ENCODE measurements at regions not wholly inside any gene's neighbourhood (a gene's known extent, or its start where the extent isn't known, plus 50 kb on each side); places are given as distances from the start of the nearest gene placed in this dataset.
A peak's percentile ranks its signal among the peaks of the same experiment; 100 is the strongest.

DNA sequence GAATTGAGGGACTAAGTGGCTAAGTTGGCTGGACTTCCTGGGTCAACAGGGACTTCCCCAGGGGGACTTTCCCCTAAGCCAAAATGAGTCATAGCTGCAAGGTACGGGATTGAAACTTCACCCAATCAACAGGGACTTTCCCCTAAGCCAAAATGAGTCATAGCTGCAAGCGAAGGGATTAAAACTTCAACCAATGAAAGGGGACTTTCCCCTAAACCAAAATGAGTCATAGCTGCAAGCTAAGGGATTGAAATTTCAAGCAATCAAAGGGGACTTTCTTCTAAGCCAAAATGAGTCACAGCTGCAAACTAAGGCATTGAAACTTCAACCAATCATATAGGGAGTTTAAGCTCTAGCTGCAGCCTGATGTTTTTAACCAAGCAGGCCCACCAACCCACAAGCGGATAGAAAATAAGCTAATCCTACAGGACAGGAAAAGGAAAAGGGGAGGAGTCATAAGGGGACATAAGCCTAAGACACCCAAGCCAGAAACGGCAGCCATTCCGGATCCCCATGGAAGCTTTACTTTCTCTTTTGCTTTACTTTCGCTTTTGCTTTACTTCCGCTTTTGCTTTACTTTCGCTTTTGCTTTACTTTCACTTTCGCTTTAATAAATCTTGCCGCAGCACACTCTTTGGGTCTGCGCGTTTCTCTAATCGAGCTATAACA is 1375.4 kb upstream of the CELF4 start (continued):
- TF ChIP-seq, protein P1, sequence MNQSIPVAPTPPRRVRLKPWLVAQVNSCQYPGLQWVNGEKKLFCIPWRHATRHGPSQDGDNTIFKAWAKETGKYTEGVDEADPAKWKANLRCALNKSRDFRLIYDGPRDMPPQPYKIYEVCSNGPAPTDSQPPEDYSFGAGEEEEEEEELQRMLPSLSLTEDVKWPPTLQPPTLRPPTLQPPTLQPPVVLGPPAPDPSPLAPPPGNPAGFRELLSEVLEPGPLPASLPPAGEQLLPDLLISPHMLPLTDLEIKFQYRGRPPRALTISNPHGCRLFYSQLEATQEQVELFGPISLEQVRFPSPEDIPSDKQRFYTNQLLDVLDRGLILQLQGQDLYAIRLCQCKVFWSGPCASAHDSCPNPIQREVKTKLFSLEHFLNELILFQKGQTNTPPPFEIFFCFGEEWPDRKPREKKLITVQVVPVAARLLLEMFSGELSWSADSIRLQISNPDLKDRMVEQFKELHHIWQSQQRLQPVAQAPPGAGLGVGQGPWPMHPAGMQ (IDR thresholded peaks at IDR 0.05; ENCODE audit: borderline replicate concordance): no peak
- TF ChIP-seq, protein P2, sequence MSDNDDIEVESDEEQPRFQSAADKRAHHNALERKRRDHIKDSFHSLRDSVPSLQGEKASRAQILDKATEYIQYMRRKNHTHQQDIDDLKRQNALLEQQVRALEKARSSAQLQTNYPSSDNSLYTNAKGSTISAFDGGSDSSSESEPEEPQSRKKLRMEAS (IDR thresholded peaks at IDR 0.05; ENCODE audit: low read depth, low read length): no peak
- TF ChIP-seq NFYA (IDR thresholded peaks at IDR 0.05; ENCODE audit: borderline replicate concordance, low read depth, low read length): no peak
- TF ChIP-seq RUNX3 (IDR thresholded peaks at IDR 0.05; ENCODE audit: low read length): peak; percentile 97
- TF ChIP-seq CBFB (IDR thresholded peaks at IDR 0.05; ENCODE audit: low read depth): peak; percentile 92
- TF ChIP-seq, protein P3, sequence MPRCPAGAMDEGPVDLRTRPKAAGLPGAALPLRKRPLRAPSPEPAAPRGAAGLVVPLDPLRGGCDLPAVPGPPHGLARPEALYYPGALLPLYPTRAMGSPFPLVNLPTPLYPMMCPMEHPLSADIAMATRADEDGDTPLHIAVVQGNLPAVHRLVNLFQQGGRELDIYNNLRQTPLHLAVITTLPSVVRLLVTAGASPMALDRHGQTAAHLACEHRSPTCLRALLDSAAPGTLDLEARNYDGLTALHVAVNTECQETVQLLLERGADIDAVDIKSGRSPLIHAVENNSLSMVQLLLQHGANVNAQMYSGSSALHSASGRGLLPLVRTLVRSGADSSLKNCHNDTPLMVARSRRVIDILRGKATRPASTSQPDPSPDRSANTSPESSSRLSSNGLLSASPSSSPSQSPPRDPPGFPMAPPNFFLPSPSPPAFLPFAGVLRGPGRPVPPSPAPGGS (IDR thresholded peaks at IDR 0.05; ENCODE audit: borderline replicate concordance, insufficient read depth, low read depth, low read length, poor library complexity, severe bottlenecking): peak; percentile 100
- peak; percentile 88 for TF ChIP-seq MEF2A (IDR thresholded peaks at IDR 0.05; ENCODE audit: insufficient read depth, low read depth, low read length)
- TF ChIP-seq MYC (IDR thresholded peaks at IDR 0.05; ENCODE audit: insufficient read depth, insufficient read length, insufficient replicate concordance, low read length, severe bottlenecking): no peak
- TF ChIP-seq STAT1 (conservative IDR thresholded peaks at IDR 0.05): no peak
- TF ChIP-seq, protein P4, sequence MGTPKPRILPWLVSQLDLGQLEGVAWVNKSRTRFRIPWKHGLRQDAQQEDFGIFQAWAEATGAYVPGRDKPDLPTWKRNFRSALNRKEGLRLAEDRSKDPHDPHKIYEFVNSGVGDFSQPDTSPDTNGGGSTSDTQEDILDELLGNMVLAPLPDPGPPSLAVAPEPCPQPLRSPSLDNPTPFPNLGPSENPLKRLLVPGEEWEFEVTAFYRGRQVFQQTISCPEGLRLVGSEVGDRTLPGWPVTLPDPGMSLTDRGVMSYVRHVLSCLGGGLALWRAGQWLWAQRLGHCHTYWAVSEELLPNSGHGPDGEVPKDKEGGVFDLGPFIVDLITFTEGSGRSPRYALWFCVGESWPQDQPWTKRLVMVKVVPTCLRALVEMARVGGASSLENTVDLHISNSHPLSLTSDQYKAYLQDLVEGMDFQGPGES (IDR thresholded peaks at IDR 0.05): no peak
- TF ChIP-seq, protein P5, sequence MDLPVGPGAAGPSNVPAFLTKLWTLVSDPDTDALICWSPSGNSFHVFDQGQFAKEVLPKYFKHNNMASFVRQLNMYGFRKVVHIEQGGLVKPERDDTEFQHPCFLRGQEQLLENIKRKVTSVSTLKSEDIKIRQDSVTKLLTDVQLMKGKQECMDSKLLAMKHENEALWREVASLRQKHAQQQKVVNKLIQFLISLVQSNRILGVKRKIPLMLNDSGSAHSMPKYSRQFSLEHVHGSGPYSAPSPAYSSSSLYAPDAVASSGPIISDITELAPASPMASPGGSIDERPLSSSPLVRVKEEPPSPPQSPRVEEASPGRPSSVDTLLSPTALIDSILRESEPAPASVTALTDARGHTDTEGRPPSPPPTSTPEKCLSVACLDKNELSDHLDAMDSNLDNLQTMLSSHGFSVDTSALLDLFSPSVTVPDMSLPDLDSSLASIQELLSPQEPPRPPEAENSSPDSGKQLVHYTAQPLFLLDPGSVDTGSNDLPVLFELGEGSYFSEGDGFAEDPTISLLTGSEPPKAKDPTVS (IDR thresholded peaks at IDR 0.05; ENCODE audit: low read depth, low read length): no peak
- TF ChIP-seq, protein P6, sequence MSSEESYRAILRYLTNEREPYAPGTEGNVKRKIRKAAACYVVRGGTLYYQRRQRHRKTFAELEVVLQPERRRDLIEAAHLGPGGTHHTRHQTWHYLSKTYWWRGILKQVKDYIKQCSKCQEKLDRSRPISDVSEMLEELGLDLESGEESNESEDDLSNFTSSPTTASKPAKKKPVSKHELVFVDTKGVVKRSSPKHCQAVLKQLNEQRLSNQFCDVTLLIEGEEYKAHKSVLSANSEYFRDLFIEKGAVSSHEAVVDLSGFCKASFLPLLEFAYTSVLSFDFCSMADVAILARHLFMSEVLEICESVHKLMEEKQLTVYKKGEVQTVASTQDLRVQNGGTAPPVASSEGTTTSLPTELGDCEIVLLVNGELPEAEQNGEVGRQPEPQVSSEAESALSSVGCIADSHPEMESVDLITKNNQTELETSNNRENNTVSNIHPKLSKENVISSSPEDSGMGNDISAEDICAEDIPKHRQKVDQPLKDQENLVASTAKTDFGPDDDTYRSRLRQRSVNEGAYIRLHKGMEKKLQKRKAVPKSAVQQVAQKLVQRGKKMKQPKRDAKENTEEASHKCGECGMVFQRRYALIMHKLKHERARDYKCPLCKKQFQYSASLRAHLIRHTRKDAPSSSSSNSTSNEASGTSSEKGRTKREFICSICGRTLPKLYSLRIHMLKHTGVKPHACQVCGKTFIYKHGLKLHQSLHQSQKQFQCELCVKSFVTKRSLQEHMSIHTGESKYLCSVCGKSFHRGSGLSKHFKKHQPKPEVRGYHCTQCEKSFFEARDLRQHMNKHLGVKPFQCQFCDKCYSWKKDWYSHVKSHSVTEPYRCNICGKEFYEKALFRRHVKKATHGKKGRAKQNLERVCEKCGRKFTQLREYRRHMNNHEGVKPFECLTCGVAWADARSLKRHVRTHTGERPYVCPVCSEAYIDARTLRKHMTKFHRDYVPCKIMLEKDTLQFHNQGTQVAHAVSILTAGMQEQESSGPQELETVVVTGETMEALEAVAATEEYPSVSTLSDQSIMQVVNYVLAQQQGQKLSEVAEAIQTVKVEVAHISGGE (CRISPR knock-in tag; IDR thresholded peaks at IDR 0.05): no peak
- peak in 1 of 2 experiments; percentile 61; a peak in 1 of 4 replicates for TF ChIP-seq SRF (IDR thresholded peaks at IDR 0.05; ENCODE audit: low read depth in 2 of 2, low read length in 2 of 2)
- peak; percentile 99 for TF ChIP-seq FOXM1 (IDR thresholded peaks at IDR 0.05; ENCODE audit: low read depth, low read length)
- peak in 1 of 2 experiments; percentile 77; a peak in 2 of 4 replicates for TF ChIP-seq BHLHE40 (IDR thresholded peaks at IDR 0.05; ENCODE audit: borderline replicate concordance in 1 of 2, low read depth in 2 of 2, low read length in 1 of 2)
- TF ChIP-seq MXI1 (IDR thresholded peaks at IDR 0.05; ENCODE audit: low read depth, low read length): peak; percentile 78
- TF ChIP-seq, protein P7, sequence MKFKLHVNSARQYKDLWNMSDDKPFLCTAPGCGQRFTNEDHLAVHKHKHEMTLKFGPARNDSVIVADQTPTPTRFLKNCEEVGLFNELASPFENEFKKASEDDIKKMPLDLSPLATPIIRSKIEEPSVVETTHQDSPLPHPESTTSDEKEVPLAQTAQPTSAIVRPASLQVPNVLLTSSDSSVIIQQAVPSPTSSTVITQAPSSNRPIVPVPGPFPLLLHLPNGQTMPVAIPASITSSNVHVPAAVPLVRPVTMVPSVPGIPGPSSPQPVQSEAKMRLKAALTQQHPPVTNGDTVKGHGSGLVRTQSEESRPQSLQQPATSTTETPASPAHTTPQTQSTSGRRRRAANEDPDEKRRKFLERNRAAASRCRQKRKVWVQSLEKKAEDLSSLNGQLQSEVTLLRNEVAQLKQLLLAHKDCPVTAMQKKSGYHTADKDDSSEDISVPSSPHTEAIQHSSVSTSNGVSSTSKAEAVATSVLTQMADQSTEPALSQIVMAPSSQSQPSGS (IDR thresholded peaks at IDR 0.05; ENCODE audit: low read length): peak; percentile 99
- peak; percentile 67 for TF ChIP-seq GABPA (IDR thresholded peaks at IDR 0.05; ENCODE audit: low read depth)

Measured in GM12878 (cell line).